ENCODE measurements at regions not wholly inside any gene's neighbourhood (a gene's known extent, or its start where the extent isn't known, plus 50 kb on each side); places are given as distances from the start of the nearest gene placed in this dataset.

DNA sequence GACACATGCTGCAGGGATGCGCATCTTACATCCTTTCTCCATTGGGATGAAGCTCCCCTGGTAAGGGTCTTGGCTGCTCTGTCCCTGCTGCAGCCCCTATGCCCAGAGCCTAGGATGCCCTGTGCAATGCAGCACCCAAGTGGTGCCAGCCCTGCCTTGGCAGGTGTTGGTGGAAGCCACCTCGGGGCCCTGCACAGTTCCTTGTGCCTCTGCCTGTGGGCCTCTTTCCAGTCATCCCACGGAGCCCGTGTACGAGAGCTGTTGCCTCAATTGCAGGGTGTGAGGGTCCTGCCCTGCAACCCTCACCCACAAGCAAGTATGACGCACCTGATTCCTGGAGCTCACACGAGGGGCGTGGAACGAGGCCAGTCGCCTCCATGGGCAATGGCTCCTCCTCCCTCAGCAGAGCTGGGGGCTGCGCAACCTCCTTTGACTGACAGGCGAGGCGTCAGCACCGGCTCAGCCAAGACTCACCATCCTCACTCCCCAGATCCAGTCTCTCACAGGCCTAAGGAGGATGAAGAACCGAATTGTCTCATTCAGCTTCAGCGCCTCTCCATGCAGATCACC, 719.6 kb downstream of the BRD1 start:
- H3K36me3 ChIP-seq (ENCODE audit: control insufficient read depth, insufficient read depth, low read length) = no peaks in the 10 kb centered on the region
- DNase-seq (ENCODE audit: low read depth) = no peak
- ChIA-PET CTCF (no interaction called here), POLR2A (no interaction called here)
- H3K27me3 ChIP-seq (ENCODE audit: control insufficient read depth, insufficient read depth, low read length) = no peaks in the 10 kb centered on the region
- TF ChIP-seq, protein P1, sequence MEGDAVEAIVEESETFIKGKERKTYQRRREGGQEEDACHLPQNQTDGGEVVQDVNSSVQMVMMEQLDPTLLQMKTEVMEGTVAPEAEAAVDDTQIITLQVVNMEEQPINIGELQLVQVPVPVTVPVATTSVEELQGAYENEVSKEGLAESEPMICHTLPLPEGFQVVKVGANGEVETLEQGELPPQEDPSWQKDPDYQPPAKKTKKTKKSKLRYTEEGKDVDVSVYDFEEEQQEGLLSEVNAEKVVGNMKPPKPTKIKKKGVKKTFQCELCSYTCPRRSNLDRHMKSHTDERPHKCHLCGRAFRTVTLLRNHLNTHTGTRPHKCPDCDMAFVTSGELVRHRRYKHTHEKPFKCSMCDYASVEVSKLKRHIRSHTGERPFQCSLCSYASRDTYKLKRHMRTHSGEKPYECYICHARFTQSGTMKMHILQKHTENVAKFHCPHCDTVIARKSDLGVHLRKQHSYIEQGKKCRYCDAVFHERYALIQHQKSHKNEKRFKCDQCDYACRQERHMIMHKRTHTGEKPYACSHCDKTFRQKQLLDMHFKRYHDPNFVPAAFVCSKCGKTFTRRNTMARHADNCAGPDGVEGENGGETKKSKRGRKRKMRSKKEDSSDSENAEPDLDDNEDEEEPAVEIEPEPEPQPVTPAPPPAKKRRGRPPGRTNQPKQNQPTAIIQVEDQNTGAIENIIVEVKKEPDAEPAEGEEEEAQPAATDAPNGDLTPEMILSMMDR (IDR thresholded peaks at IDR 0.05; ENCODE audit: insufficient read depth, low read depth, low read length) = no peak
- H3K4me3 ChIP-seq (ENCODE audit: low read depth, low read length) = no peak overlapping the region

DNA sequence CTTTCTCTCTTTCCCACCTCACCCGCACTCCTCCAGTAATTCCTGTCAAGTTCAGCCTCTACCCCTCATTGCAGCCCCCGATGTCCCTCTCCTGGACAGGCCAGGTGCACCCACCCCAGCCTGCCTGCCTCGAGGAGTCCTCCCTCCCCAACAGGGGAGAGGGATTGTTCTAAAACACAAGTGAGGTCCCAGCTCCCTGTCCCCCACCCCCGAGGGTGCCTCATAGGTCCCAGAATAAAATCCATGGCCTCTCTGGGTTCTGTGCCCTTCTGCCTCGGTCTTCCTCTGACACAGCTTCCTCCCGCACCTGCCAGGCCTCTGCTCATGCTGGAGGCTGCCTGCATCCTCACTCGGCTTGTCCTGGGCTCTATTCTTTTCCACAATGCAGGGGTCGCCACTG, 720.1 kb downstream of the BRD1 start:
- H3K4me3 ChIP-seq (ENCODE audit: low read depth, low read length) = no peak overlapping the region
- no peaks in the 10 kb centered on the region for H3K27me3 ChIP-seq (ENCODE audit: control insufficient read depth, insufficient read depth, low read length)
- ChIA-PET CTCF (no interaction called here), POLR2A (no interaction called here)
- no peak for DNase-seq (ENCODE audit: low read depth)
- TF ChIP-seq, protein P1 (IDR thresholded peaks at IDR 0.05; ENCODE audit: insufficient read depth, low read depth, low read length) = no peak
- H3K36me3 ChIP-seq (ENCODE audit: control insufficient read depth, insufficient read depth, low read length) = no peaks in the 10 kb centered on the region

DNA sequence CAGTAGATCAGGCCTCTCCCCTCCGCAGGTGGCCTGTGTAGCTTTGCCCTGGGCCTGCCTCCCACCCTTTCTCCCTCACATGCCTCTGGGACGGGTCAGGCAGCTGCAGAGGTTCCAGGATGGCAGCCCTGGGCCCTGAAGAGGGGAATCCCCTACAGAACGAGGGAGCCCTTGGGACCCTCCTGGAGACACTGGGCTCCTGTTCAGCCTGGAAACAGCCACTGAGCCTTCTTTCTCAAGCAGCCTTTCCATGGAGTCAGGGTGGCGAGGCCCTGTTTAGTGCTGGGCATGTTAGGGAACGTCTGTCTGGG, 720.9 kb downstream of the BRD1 start:
- POLR2A ChIA-PET = no interaction called here
- H3K36me3 ChIP-seq (ENCODE audit: control insufficient read depth, insufficient read depth, low read length) = no peaks in the 10 kb centered on the region
- CTCF ChIA-PET = no interaction called here
- no peak overlapping the region for H3K4me3 ChIP-seq (ENCODE audit: low read depth, low read length)
- H3K27me3 ChIP-seq (ENCODE audit: control insufficient read depth, insufficient read depth, low read length) = no peaks in the 10 kb centered on the region
- TF ChIP-seq, protein P1 (IDR thresholded peaks at IDR 0.05; ENCODE audit: insufficient read depth, low read depth, low read length) = no peak
- no peak for DNase-seq (ENCODE audit: low read depth)

DNA sequence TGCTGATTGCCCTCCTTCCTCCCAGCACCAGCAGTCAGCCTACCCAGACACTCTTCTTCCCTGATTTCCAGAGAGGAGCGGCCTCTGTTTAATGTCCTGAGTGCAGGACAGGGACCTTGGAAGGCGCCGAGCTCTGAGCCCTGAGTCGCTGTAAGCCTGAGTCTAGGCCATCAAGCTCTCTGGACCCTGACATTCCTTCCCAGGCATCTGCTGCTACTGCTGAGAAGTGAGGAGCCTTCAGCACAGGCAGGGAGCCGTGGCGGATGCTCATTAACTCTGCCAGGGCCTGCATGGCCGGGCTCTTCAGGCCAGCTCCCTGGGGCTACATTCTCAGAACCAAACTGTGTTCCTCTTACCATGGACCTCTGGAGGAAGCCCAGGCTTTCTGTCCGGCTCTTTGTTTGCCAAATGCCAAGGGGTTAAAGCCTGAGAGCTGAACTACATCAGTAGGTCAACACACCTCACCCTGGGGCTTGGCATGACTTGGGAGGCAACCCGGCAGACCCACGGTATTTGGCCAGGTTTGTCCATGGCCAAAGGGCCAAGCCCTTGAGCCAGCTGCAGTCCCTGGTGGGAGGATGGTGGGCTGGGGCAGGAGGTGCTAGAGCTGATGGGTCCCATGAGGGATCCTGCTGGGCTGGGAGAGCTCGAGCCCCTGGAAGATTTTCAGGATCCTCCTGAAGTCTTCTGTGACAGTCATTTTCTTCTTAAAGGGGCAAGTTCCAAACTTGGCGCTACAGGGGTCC, 721.4 kb downstream of the BRD1 start:
- H3K36me3 ChIP-seq (ENCODE audit: control insufficient read depth, insufficient read depth, low read length) = no peaks in the 10 kb centered on the region
- no peak overlapping the region for H3K4me3 ChIP-seq (ENCODE audit: low read depth, low read length)
- TF ChIP-seq, protein P1 (IDR thresholded peaks at IDR 0.05; ENCODE audit: insufficient read depth, low read depth, low read length) = no peak
- ChIA-PET POLR2A (no interaction called here), CTCF (no interaction called here)
- DNase-seq (ENCODE audit: low read depth) = no peak
- no peaks in the 10 kb centered on the region for H3K27me3 ChIP-seq (ENCODE audit: control insufficient read depth, insufficient read depth, low read length)

DNA sequence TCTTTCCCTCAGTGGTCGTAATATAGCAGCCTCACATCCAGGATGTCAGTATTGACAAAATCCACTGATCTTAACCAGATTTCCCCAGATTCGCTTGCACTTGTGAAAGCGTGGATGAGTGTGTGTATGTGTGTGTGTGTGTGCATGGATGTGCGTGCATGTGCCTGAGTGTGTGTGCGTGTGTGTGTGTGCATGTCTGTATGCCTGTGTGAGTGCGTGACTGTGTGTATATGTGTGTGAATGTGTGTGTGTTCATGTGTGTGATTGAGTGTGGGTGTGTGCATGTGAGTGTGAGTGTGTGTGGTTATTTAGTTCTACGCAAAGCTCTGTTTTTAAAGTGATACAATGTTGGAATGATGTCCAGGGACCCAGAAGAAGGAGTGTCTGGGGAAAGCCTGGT, 723.2 kb downstream of the BRD1 start:
- TF ChIP-seq, protein P1 (IDR thresholded peaks at IDR 0.05; ENCODE audit: insufficient read depth, low read depth, low read length) = no peak
- DNase-seq (ENCODE audit: low read depth) = no peak
- Histone ChIP-seq H3K27me3 (ENCODE audit: control insufficient read depth, insufficient read depth, low read length) (no peaks in the 10 kb centered on the region), H3K36me3 (ENCODE audit: control insufficient read depth, insufficient read depth, low read length) (no peaks in the 10 kb centered on the region), H3K4me3 (ENCODE audit: low read depth, low read length) (no peak overlapping the region)
- ChIA-PET CTCF (no interaction called here), POLR2A (no interaction called here)

All from BJ (cell line).